GM12878 (cell line): ENCODE measurements at regions not wholly inside any gene's neighbourhood (a gene's known extent, or its start where the extent isn't known, plus 50 kb on each side); places are given as distances from the start of the nearest gene placed in this dataset.
"Not testable (repeated sequence)": the region's sequence is repeated elsewhere in the genome, so short reads cannot be mapped to it uniquely, and the experiment has no call there.

Source experiments
- ATAC-seq: fragments of 200-7000 bp; cut with Tn5 transposase; 3 replicates; pipeline ENCODE4 v1.9.1; 2020; ENCODE audit warnings: mild to moderate bottlenecking, moderate library complexity
- BruUV-seq: library from RNA; stranded (reverse); fragments of 400-500 nt; replicated peaks from 2 replicates; lab custom pipeline; 2021; lab: Mats Ljungman, UMichigan
- CTCF ChIA-PET: fragments of 300-600 bp; sonication (Branson Sonifier 250); formaldehyde crosslinking; extraction: SDS; loops from one replicate; lab custom pipeline; 2021; ENCODE audit warnings: inconsistent platforms; lab: Yijun Ruan, JAX
- POLR2A ChIA-PET: fragments of 350-600 bp; formaldehyde crosslinking; extraction: SDS; loops from one replicate; lab custom pipeline; 2021; ENCODE audit warnings: inconsistent platforms; lab: Charles Lee
- RAD21 ChIA-PET: fragments of 300-600 bp; sonication (Branson Sonifier 250); formaldehyde crosslinking; loops from one replicate; lab custom pipeline; 2023; ENCODE audit warnings: antibody characterized with exemption; ENCODE audit not compliant: unreplicated experiment; lab: Charles Lee
- SMC1A ChIA-PET: fragments of 300-600 bp; sonication (Branson Sonifier 250); formaldehyde crosslinking; loops from one replicate; lab custom pipeline; 2023; ENCODE audit not compliant: unreplicated experiment, uncharacterized antibody; lab: Charles Lee
- DNase-seq: peaks from one replicate; pipeline ENCODE4 v3.0.0-alpha.2; 2011; ENCODE audit warnings: low read depth, low spot score
- FAIRE-seq: peaks from 3 replicates; lab custom pipeline; 2011; peaks lifted over from hg19 to GRCh38; lab: Jason Lieb, UNC
- H2AFZ ChIP-seq: 2 replicates; pipeline ENCODE4 v1.6.0; 2011; ENCODE audit warnings: low read depth, low read length, control low read depth; ENCODE audit not compliant: control insufficient read depth
- H3K27ac ChIP-seq: 2 replicates; pipeline ENCODE4 v1.5.1; 2011; ENCODE audit warnings: control low read depth; ENCODE audit not compliant: control insufficient read depth, insufficient read depth
- H3K27me3 ChIP-seq, 2 experiments: replicated peaks in 1 of 2; 2 replicates each; pipeline versions ENCODE4 v1.6.0 to v1.6.1; 2011; ENCODE audit warnings: low read length in 1 of 2; ENCODE audit not compliant: control insufficient read depth in 2 of 2, insufficient read depth in 2 of 2
- H3K36me3 ChIP-seq, 2 experiments: 2 replicates each; pipeline ENCODE4 v1.5.1; 2011; ENCODE audit warnings: low read length in 1 of 2; ENCODE audit not compliant: control insufficient read depth in 2 of 2, insufficient read depth in 2 of 2
- H3K4me1 ChIP-seq: 2 replicates; pipeline ENCODE4 v1.6.1; 2011; ENCODE audit warnings: mild to moderate bottlenecking, low read length, moderate library complexity, mixed read lengths; ENCODE audit not compliant: control insufficient read depth, insufficient read depth
- H3K4me2 ChIP-seq: 2 replicates; pipeline ENCODE4 v1.6.0; 2011; ENCODE audit warnings: control low read depth; ENCODE audit not compliant: control insufficient read depth, insufficient read depth
- H3K4me3 ChIP-seq: fragments of 200-600 bp; sonication (generic); 2 replicates; pipeline ENCODE4 v1.5.1; 2016
- H3K79me2 ChIP-seq: 2 replicates; pipeline ENCODE4 v1.6.0; 2011; ENCODE audit warnings: low read length; ENCODE audit not compliant: control insufficient read depth, insufficient read depth
- H3K9ac ChIP-seq: 2 replicates; pipeline ENCODE4 v1.8.0; 2011; ENCODE audit warnings: low read length, control low read depth, mixed read lengths; ENCODE audit not compliant: control insufficient read depth, insufficient read depth
- H3K9me3 ChIP-seq: replicated peaks from 3 replicates; pipeline ENCODE4 v1.5.1; 2011; ENCODE audit warnings: mild to moderate bottlenecking, low read length; ENCODE audit not compliant: control insufficient read depth, insufficient read depth
- H4K20me1 ChIP-seq: 2 replicates; pipeline ENCODE4 v1.6.0; 2011; ENCODE audit not compliant: control insufficient read depth, insufficient read depth
- JUND ChIP-seq: IDR thresholded peaks from 2 replicates; pipeline ENCODE4 v1.6.1; 2012; ENCODE audit warnings: low read depth, mild to moderate bottlenecking, low read length, improper control_type of control experiment, moderate library complexity
- NFXL1 ChIP-seq: fragments of 450-650 bp; IDR thresholded peaks from 2 replicates; pipeline ENCODE4 v1.6.1; 2017; ENCODE audit warnings: antibody characterized with exemption, mild to moderate bottlenecking, borderline replicate concordance
- TCF12 ChIP-seq: IDR thresholded peaks from 2 replicates; pipeline ENCODE4 v1.6.1; 2011; ENCODE audit warnings: low read depth, mild to moderate bottlenecking, low read length
- WGBS: methylation state at CpG from one replicate; pipeline ENCODE4 v1.1.6; 2016; ENCODE audit warnings: low lambda C conversion rate; ENCODE audit not compliant: insufficient replicate concordance, insufficient coverage; ENCODE audit errors: missing lambda C conversion rate; 5-methylcytosine and 5-hydroxymethylcytosine counted together
- in situ Hi-C: fragments of 300-500 bp; cut with MboI; formaldehyde crosslinking; loops from 9 replicates; pipeline ENCODE4 v1.14.3; 2018; ENCODE audit warnings: mixed read lengths
- intact Hi-C: fragments of 100-400 bp; cut with micrococcal nuclease; formaldehyde crosslinking; loops from one replicate; pipeline ENCODE4 v1.14.2; 2022; ENCODE audit not compliant: unreplicated experiment

DNA sequence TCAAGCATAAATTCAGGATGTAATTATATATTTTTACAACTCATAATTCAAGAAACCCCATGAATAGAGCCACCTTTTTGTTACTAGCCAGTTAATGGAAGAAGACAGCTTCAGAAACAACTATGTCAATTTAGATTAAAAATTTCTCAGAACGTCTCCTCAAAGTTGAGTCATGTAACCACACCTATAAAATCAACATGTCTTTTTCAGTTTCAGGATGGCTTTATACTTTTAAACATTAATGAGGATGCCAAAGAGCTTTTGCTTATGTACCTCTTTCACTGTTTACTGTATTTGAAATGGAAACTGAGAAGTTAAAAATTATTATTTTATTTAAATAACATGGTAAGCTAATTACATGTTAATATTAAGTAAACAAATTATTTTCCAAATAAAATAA, 280.1 kb downstream of the PTH2R start:
- Histone ChIP-seq H2AFZ (no peak overlapping the region), H3K4me2 (no peak overlapping the region), H3K9ac (no peak overlapping the region), H3K79me2 (no peaks in the 10 kb centered on the region), H3K9me3 (no peaks in the 10 kb centered on the region), H3K4me3 (no peak overlapping the region), H3K27me3 (no peaks in the 10 kb centered on the region), H3K36me3 (no peaks in the 10 kb centered on the region), H4K20me1 (no peaks in the 10 kb centered on the region), H3K4me1 (no peaks in the 10 kb centered on the region), H3K27ac (no peak overlapping the region)
- RAD21 ChIA-PET, result no interaction called here
- POLR2A ChIA-PET, result no interaction called here
- TF ChIP-seq TCF12 (no peak), NFXL1 (no peak), JUND (no peak)
- 50% methylated on average over 1 of the region's 1 CpG for WGBS
- DNase-seq (no peak), ATAC-seq (no peak), FAIRE-seq (no peak)
- SMC1A ChIA-PET, result interaction anchor here (0.6 to 0.8 kb wide), 3 partner anchors 11 to 773 kb away, joined by 3 read pairs; no protein-coding TSS in a partner anchor
- CTCF ChIA-PET, result interaction anchor here (0.6 to 1.7 kb wide), 2 partner anchors 12 to 687 kb away, joined by 3 read pairs; no protein-coding TSS in a partner anchor
- in situ Hi-C loops (no loop called here), intact Hi-C loops (no loop called here)
- no TSS peak for BruUV-seq

DNA sequence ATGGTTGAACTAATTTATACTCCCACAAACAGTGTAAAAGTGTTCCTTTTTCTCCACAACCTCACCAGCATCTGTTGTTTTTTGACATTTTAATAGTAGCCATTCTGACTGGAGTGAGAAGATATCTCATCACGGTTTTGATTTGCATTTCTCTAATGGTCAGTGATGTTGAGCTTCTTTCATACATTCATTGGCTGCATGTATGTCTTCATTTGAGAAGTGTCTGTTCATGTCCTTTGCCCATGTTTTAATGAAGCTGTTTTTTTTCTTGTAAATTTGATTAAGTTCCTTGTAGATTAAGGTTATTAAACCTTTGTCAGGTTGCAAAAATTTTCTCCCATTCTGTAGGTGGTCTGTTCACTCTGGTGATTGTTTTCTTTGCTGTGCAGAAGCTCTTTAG, 281.1 kb downstream of the PTH2R start:
- H3K9me3 ChIP-seq, FAIRE-seq, H4K20me1 ChIP-seq, H3K27me3 ChIP-seq, H3K27ac ChIP-seq, H3K36me3 ChIP-seq, RAD21 ChIA-PET, ATAC-seq, DNase-seq, intact Hi-C loops, H2AFZ ChIP-seq, H3K4me2 ChIP-seq, BruUV-seq, H3K4me1 ChIP-seq, H3K9ac ChIP-seq, in situ Hi-C loops, H3K79me2 ChIP-seq, H3K4me3 ChIP-seq, SMC1A ChIA-PET, POLR2A ChIA-PET: not testable (repeated sequence)
- 0% methylated on average over 1 of the region's 1 CpG for WGBS
- CTCF ChIA-PET, result interaction anchor here (0.7 to 1.7 kb wide), 2 partner anchors 10 to 312 kb away, joined by 3 read pairs; no protein-coding TSS in a partner anchor
